ENCODE measurements at regions not wholly inside any gene's neighbourhood (a gene's known extent, or its start where the extent isn't known, plus 50 kb on each side); places are given as distances from the start of the nearest gene placed in this dataset.

DNA sequence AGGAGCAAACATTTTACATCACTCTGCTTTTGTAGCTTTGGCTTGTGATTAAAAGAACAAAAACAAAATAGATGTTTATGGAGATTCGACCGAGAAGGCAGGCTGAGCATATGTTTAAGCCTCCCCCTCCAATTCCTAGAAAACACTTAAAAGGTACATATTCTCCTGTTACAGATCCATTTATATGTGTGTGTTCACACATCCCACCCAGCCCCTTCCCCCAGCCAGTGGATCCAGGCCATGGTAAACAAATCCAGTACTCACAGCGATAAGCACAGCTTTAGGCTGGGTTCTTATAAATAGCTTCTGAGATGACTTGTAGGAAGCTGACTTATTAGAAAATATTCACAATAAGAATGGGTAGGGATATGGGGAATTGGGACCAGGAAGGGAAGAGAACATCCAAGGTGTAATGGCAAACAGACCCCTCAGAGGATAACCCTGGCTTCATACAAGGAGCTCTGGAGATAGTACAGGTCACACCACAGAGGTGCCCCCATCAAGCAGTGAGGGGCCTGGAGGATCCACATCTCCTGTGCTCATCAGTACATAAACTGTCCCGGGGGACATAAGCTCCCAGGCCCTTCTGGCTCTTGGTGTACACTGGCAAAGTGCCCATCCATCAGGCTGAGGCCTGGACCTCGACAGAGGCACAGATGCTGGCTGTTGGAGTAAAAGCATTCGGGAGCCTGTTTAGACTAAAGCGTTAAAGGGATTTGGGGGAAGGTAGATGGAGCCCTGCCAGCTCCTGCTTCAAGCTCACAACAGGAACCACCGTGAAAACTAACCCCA, 70.0 kb upstream of the UBE2E1 start:
- H3K4me1 ChIP-seq (ENCODE audit: control insufficient read depth, insufficient read depth, low read length): peaks cover 21% of the 10 kb centered on the region
- H3K4me3 ChIP-seq (ENCODE audit: low read length): no peak overlapping the region
- H3K9me3 ChIP-seq (replicated peaks; ENCODE audit: low read length): no peaks in the 10 kb centered on the region
- no peak overlapping the region for H3K9ac ChIP-seq (ENCODE audit: low read depth, low read length)
- H3K36me3 ChIP-seq (ENCODE audit: insufficient read depth, low read length): no peaks in the 10 kb centered on the region
- no peak overlapping the region for H3K4me2 ChIP-seq (ENCODE audit: low read length)
- no peaks in the 10 kb centered on the region for H3K27me3 ChIP-seq (ENCODE audit: control insufficient read depth, insufficient read depth, low read length)

DNA sequence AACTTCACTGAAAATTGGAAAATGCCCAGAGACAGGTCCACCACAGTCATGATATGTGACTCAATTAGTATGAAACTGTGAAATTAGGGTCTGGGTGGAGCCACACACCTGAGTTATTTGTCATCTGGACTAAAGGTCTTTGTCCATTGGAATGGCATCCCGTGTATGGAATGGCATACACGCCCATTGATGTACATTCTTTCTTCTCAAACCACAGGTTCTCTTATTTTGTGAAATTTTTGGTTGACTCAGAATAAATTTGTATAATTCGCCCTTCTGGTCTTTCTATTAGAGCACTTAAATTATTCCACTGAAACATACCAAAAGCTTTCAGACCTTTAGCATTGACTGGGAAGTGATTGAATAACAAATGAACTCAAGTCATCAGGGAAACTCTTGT, 66.8 kb upstream of the UBE2E1 start:
- H3K9ac ChIP-seq (ENCODE audit: low read depth, low read length): no peak overlapping the region

DNA sequence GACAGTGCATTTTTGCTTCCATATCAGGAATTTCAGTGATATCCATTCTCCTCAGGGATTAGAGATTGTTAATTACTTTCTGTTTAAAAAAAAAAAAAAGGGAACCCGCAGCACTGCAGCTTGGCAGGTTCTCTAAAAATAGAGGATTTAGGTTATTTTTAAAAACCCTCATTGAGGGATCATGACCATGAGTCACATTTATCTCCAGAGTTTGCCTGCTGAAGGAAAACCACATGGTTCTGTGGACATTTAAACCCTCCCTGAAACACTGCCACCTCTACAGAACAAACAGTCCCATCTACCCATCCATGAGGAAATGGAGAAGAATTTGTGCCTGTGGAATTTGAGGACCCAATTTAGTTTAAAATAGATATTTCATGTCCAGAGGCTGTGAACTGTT, 66.2 kb upstream of the UBE2E1 start:
- H3K9me3 ChIP-seq (replicated peaks; ENCODE audit: low read length): no peaks in the 10 kb centered on the region
- peak overlapping the region; percentile 58 for H3K4me2 ChIP-seq (ENCODE audit: low read length)
- peaks cover 28% of the 10 kb centered on the region for H3K4me1 ChIP-seq (ENCODE audit: control insufficient read depth, insufficient read depth, low read length)
- H3K9ac ChIP-seq (ENCODE audit: low read depth, low read length): peak overlapping the region; percentile 17
- H3K36me3 ChIP-seq (ENCODE audit: insufficient read depth, low read length): no peaks in the 10 kb centered on the region
- H3K27me3 ChIP-seq (ENCODE audit: control insufficient read depth, insufficient read depth, low read length): no peaks in the 10 kb centered on the region
- peak overlapping the region; percentile 36 for H3K4me3 ChIP-seq (ENCODE audit: low read length)

More for the DNA sequence above, 66.8 kb upstream of the UBE2E1 start:
- Histone ChIP-seq H3K4me2 (ENCODE audit: low read length) (peak overlapping the region; percentile 58), H3K4me3 (ENCODE audit: low read length) (peak overlapping the region; percentile 36), H3K9me3 (replicated peaks; ENCODE audit: low read length) (no peaks in the 10 kb centered on the region), H3K4me1 (ENCODE audit: control insufficient read depth, insufficient read depth, low read length) (peaks cover 28% of the 10 kb centered on the region), H3K27me3 (ENCODE audit: control insufficient read depth, insufficient read depth, low read length) (no peaks in the 10 kb centered on the region), H3K36me3 (ENCODE audit: insufficient read depth, low read length) (no peaks in the 10 kb centered on the region)

DNA sequence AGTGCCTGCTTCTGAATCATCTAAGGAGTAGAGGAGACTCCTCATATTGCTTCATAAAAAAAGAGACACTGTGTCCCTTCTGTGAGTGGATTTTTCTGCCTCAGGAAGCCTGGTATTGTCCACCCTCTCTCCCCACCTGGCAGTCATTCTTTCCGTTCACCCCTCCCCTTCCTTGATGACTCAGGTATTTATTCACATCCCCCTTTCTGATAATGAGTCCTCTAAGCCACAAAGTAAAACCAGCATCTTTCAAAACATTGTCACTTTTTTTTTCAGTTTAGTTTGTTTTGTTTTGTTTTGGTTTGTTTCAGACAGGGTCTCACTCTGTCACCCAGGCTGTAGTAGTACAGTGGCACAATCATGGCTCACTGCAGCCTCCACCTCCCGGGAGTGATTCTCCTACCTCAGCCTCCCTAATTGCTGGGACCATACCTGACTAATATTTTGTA, 65.2 kb upstream of the UBE2E1 start:
- Histone ChIP-seq H3K4me3 (ENCODE audit: low read length) (no peak overlapping the region), H3K36me3 (ENCODE audit: insufficient read depth, low read length) (no peaks in the 10 kb centered on the region), H3K9ac (ENCODE audit: low read depth, low read length) (peak overlapping the region; percentile 2), H3K4me2 (ENCODE audit: low read length) (peak overlapping the region; percentile 43), H3K4me1 (ENCODE audit: control insufficient read depth, insufficient read depth, low read length) (peaks cover 28% of the 10 kb centered on the region), H3K27me3 (ENCODE audit: control insufficient read depth, insufficient read depth, low read length) (no peaks in the 10 kb centered on the region), H3K9me3 (replicated peaks; ENCODE audit: low read length) (no peaks in the 10 kb centered on the region)

DNA sequence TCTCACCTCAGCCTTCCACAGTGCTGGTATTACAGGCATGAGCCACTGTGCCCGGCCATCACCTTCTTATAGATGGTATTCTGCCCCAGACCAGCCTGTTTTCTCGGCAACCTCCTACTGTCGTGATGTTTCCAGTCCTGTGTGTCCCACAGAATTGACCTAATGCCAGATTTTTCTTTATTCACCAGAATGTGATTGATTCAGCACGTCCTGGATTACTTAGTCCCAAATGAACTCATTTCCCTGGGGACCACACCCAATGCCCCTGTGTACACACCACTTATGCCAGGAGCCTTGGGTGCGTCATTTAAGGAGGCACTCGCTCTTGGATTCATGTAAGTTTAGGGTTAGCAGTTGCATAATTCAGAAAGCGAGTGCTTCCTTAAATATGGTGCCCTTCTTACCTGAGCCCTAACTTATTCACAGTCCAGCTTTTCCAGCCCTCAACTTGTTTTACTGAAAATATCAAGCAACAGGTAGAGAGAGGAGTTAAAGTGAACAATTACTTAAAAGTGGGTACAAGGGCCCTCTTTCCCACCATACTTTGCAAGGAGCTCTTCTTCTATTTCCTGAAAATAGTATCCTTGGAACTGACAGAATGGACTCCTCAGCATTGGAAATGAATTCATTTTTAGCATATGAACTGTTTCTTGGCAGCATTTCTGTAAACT, 64.6 kb upstream of the UBE2E1 start:
- H3K4me3 ChIP-seq (ENCODE audit: low read length): no peak overlapping the region
- peak overlapping the region; percentile 2 for H3K9ac ChIP-seq (ENCODE audit: low read depth, low read length)
- H3K27me3 ChIP-seq (ENCODE audit: control insufficient read depth, insufficient read depth, low read length): no peaks in the 10 kb centered on the region
- H3K4me2 ChIP-seq (ENCODE audit: low read length): peak overlapping the region; percentile 43
- no peaks in the 10 kb centered on the region for H3K9me3 ChIP-seq (replicated peaks; ENCODE audit: low read length)
- H3K36me3 ChIP-seq (ENCODE audit: insufficient read depth, low read length): no peaks in the 10 kb centered on the region
- peaks cover 28% of the 10 kb centered on the region for H3K4me1 ChIP-seq (ENCODE audit: control insufficient read depth, insufficient read depth, low read length)

DNA sequence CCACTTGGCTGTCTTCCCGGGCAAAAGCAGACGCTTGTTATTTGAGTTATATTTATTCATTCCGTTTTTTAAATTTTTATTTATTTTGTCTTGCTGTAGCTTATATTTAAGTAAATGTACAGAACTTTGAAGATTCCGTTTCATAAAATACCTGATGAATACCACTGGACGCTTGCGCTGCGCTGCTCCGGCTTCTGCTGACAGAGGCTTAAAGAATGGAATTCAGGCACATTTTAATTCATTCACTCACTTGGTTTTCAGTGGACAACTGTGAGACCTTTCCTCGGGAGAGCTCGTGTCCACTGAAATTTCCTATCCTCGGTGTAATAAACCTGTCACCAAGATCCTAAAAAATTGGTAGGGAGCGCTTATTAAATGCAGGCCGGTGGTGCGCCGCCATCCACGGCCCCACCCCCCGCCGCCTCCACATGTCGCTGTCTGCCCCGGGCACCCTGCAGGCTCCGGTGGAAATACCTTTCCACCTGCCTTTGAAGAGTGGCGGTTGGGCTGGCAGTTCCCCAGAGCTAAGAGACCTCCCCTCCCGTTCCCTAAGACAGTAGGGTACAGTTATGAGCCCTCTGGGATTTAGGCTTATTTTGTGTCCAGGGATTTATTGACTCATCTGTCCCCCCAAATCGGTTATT, 62.5 kb upstream of the UBE2E1 start:
- H3K9ac ChIP-seq (ENCODE audit: low read depth, low read length): no peak overlapping the region
- no peaks in the 10 kb centered on the region for H3K27me3 ChIP-seq (ENCODE audit: control insufficient read depth, insufficient read depth, low read length)
- no peak overlapping the region for H3K4me2 ChIP-seq (ENCODE audit: low read length)
- H3K9me3 ChIP-seq (replicated peaks; ENCODE audit: low read length): no peaks in the 10 kb centered on the region
- H3K36me3 ChIP-seq (ENCODE audit: insufficient read depth, low read length): no peaks in the 10 kb centered on the region
- H3K4me3 ChIP-seq (ENCODE audit: low read length): no peak overlapping the region
- H3K4me1 ChIP-seq (ENCODE audit: control insufficient read depth, insufficient read depth, low read length): peaks cover 28% of the 10 kb centered on the region

DNA sequence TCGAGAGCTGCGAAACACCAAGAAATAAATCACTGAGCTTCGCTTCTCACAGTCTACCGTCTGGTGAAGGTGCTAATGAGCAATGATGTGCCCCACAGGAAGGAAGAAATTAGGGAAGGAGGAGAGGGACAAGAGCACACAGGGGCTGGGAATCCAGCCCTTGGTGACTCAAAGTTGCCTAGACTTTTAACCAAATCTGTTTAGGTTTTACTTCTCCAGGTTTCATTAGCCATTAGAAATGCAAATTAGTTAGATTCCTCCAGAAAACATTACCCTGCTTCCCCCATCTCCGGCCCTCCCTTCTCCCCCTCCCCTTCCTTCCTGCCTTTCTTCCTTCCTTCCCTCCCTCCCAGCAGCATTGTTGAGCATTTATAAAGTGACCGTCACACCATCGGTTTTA, 59.3 kb upstream of the UBE2E1 start:
- Histone ChIP-seq H3K4me3 (ENCODE audit: low read length) (no peak overlapping the region), H3K4me1 (ENCODE audit: control insufficient read depth, insufficient read depth, low read length) (peaks cover 8% of the 10 kb centered on the region), H3K9me3 (replicated peaks; ENCODE audit: low read length) (no peaks in the 10 kb centered on the region), H3K36me3 (ENCODE audit: insufficient read depth, low read length) (no peaks in the 10 kb centered on the region), H3K4me2 (ENCODE audit: low read length) (no peak overlapping the region), H3K27me3 (ENCODE audit: control insufficient read depth, insufficient read depth, low read length) (no peaks in the 10 kb centered on the region), H3K9ac (ENCODE audit: low read depth, low read length) (no peak overlapping the region)

DNA sequence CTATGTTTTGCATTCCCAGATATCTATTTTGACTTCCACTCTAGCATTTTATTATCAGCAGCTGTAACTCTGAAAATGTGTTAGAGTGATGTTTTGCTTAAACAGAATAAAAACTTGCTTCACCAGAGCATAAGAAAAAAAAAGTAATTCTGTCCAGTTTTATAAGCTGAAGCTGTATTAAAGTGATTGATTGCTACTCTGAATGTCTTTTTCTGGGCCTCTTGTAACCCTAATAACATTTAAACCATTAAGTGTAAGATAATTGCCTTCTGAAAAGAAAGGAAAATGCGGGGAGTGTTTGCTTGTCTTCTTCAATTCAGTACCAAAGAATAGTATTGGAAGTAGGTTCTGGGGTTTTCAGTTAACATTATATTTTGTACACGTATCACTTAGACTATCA, 57.9 kb upstream of the UBE2E1 start:
- Histone ChIP-seq H3K4me1 (ENCODE audit: control insufficient read depth, insufficient read depth, low read length) (peaks cover 7% of the 10 kb centered on the region), H3K9me3 (replicated peaks; ENCODE audit: low read length) (no peaks in the 10 kb centered on the region), H3K4me2 (ENCODE audit: low read length) (no peak overlapping the region), H3K9ac (ENCODE audit: low read depth, low read length) (no peak overlapping the region), H3K27me3 (ENCODE audit: control insufficient read depth, insufficient read depth, low read length) (no peaks in the 10 kb centered on the region), H3K36me3 (ENCODE audit: insufficient read depth, low read length) (no peaks in the 10 kb centered on the region), H3K4me3 (ENCODE audit: low read length) (no peak overlapping the region)

DNA sequence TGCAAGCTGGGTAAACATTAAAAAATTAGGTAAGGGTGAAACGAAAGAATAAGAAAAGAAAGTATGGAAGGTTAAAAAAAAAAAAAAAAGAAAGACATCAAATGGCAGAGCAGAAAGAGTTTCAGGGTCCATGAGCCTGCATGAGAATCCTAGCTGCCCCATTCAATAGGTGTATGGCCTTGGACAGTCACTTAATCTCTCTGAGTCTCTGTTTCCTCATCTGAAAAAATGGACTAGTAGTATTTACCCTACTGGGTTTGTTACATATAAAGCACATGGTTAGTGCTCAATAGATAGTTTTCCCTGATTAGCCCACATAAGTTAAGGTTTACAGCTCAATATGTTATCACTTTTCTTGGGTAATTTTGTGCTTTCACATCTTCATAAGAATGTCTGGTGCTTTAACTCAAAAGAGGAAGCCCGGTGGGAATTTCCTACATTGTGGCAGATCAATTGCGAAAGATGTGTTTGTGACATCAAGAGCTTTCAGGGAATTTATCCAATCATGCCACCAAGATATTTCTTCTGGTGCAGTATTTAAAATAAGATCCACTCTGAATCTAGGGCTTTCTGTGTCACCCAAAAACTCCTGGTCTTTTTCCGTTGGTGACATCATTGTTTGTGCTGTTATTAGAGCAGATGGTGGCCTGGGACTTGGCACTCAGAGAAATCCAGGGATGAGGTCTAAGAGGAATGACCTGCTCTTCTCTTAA, 57.2 kb upstream of the UBE2E1 start:
- Histone ChIP-seq H3K9me3 (replicated peaks; ENCODE audit: low read length) (no peaks in the 10 kb centered on the region), H3K27me3 (ENCODE audit: control insufficient read depth, insufficient read depth, low read length) (no peaks in the 10 kb centered on the region), H3K9ac (ENCODE audit: low read depth, low read length) (no peak overlapping the region), H3K36me3 (ENCODE audit: insufficient read depth, low read length) (no peaks in the 10 kb centered on the region), H3K4me1 (ENCODE audit: control insufficient read depth, insufficient read depth, low read length) (peaks cover 7% of the 10 kb centered on the region), H3K4me3 (ENCODE audit: low read length) (no peak overlapping the region), H3K4me2 (ENCODE audit: low read length) (no peak overlapping the region)

DNA sequence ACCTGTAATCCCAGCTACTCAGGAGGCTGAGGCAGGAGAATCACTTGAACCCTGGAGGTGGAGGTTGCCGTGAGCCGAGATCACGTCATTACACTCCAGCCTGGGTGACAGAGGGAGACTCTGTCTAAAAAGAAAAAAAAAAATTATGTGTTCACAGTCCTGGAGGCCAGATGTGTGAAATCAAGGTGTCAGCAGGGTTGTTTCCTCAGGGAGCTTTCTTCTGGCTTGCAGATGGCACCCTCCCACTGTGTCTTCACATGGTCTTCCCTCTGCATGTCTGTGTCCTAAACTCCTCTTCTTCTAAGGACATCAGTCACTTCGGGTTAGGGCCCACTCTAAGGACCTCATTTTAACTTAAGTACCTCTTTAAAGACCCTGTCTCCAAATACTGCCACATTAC, 56.1 kb upstream of the UBE2E1 start:
- H3K4me2 ChIP-seq (ENCODE audit: low read length): no peak overlapping the region
- H3K4me3 ChIP-seq (ENCODE audit: low read length): no peak overlapping the region
- peaks cover 7% of the 10 kb centered on the region for H3K4me1 ChIP-seq (ENCODE audit: control insufficient read depth, insufficient read depth, low read length)
- H3K36me3 ChIP-seq (ENCODE audit: insufficient read depth, low read length): no peaks in the 10 kb centered on the region
- H3K9me3 ChIP-seq (replicated peaks; ENCODE audit: low read length): no peaks in the 10 kb centered on the region
- no peak overlapping the region for H3K9ac ChIP-seq (ENCODE audit: low read depth, low read length)
- H3K27me3 ChIP-seq (ENCODE audit: control insufficient read depth, insufficient read depth, low read length): no peaks in the 10 kb centered on the region

DNA sequence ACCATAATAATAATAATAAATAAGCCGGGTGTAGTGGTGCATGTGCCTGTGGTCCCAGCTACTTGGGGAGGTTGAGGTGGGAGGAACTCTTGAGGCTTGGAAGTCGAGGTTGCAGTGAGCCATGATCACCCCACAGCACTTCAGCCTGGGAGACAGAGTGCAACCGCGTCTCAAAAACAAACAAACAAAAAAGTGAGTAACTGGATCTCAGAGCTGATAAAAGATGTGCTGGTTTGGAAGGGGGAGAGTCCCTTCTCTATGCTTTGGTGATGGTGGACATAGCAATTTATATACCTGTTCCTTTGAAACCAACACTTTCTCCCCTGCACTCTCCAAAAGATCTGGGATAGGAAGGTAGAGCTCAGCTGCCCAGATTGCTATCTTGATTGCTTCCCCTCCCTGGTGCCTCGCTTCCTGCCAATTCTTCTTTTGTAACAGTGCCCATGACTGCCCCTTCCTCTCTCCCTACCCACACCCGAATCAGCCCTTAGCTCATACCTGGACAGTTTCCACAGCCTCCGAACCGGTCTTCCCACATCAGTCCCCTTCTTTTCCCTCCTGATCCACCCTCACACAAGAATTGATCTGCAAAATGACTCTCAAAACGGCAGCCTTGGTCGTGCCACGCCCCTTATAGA, 55.1 kb upstream of the UBE2E1 start:
- no peak overlapping the region for H3K4me2 ChIP-seq (ENCODE audit: low read length)
- H3K4me3 ChIP-seq (ENCODE audit: low read length): no peak overlapping the region
- peaks cover 7% of the 10 kb centered on the region for H3K4me1 ChIP-seq (ENCODE audit: control insufficient read depth, insufficient read depth, low read length)
- no peaks in the 10 kb centered on the region for H3K27me3 ChIP-seq (ENCODE audit: control insufficient read depth, insufficient read depth, low read length)
- no peak overlapping the region for H3K9ac ChIP-seq (ENCODE audit: low read depth, low read length)
- H3K36me3 ChIP-seq (ENCODE audit: insufficient read depth, low read length): no peaks in the 10 kb centered on the region
- H3K9me3 ChIP-seq (replicated peaks; ENCODE audit: low read length): no peaks in the 10 kb centered on the region
